HFF-Myc (cell line): ENCODE measurements at regions not wholly inside any gene's neighbourhood (a gene's known extent, or its start where the extent isn't known, plus 50 kb on each side); places are given as distances from the start of the nearest gene placed in this dataset.

Source experiments
- DNase-seq: peaks from one replicate; pipeline ENCODE4 v3.0.0-alpha.2; 2011; ENCODE audit warnings: low read depth; ENCODE audit errors: extremely low read depth
- H3K4me3 ChIP-seq: replicated peaks from 2 replicates; pipeline ENCODE4 v1.5.1; 2011; ENCODE audit warnings: low read depth, mild to moderate bottlenecking, control low read depth, low read length
- TF ChIP-seq, protein P1 (sequence below): IDR thresholded peaks from 2 replicates; pipeline ENCODE4 v1.5.1; 2012; ENCODE audit warnings: mild to moderate bottlenecking, low read depth, low read length, control low read depth; ENCODE audit errors: missing control alignments

DNA sequence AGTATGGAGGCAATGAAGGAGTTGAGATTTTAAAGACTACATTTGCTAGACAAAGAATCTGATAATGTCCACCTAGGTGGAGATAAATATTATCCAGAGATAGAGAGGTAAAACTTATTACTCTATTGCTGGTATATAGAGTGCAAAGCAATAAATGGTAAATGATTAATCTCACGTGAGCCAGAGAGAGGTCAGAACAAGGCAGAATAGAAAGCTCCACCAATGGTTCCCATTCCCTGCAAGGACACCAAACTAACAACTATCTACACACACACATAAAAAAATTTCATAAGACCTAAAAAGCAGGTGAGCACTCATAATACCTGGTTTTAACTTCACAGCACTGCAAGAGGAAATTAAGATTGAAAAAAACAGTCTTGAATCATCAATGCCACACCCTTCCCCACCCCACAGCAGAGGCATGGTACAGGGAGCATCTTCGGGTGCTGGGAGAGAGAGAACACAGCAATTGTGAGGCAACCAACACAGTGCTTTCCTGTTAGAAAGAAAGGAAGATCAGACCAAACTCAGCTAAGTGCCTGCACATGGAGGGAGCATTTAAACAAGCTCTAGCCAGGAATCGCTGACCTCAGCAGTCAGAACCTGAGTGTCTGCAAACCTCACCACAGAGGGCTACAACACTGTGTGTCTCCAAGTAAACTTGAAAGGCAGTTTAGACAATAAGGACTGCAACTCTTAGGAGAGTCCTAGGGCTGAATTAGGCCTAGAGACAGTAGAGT lies 1432.6 kb upstream of the TMEFF2 start:
- TF ChIP-seq, protein P1, sequence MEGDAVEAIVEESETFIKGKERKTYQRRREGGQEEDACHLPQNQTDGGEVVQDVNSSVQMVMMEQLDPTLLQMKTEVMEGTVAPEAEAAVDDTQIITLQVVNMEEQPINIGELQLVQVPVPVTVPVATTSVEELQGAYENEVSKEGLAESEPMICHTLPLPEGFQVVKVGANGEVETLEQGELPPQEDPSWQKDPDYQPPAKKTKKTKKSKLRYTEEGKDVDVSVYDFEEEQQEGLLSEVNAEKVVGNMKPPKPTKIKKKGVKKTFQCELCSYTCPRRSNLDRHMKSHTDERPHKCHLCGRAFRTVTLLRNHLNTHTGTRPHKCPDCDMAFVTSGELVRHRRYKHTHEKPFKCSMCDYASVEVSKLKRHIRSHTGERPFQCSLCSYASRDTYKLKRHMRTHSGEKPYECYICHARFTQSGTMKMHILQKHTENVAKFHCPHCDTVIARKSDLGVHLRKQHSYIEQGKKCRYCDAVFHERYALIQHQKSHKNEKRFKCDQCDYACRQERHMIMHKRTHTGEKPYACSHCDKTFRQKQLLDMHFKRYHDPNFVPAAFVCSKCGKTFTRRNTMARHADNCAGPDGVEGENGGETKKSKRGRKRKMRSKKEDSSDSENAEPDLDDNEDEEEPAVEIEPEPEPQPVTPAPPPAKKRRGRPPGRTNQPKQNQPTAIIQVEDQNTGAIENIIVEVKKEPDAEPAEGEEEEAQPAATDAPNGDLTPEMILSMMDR = no peak
- H3K4me3 ChIP-seq = no peak overlapping the region
- no peak for DNase-seq

DNA sequence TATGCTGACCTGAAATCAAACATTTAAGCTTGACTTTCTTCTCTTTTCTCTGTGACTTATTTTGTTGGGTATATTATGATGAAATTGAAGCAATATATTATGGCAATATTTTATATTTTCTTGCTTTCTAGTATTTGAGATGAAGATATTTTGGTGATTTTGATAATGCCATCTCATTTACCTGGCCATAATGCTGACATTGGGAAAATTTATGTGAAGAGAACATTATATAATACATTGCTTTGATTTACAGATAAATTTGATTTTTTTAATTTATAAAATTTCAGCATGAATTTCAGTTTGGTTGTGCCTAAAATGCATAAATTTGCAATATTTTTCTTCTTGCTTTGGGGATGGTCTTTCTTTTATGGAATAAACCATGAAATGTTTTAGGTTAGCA lies 1413.7 kb upstream of the TMEFF2 start:
- H3K4me3 ChIP-seq = no peak overlapping the region
- TF ChIP-seq, protein P1 = no peak
- DNase-seq = no peak

DNA sequence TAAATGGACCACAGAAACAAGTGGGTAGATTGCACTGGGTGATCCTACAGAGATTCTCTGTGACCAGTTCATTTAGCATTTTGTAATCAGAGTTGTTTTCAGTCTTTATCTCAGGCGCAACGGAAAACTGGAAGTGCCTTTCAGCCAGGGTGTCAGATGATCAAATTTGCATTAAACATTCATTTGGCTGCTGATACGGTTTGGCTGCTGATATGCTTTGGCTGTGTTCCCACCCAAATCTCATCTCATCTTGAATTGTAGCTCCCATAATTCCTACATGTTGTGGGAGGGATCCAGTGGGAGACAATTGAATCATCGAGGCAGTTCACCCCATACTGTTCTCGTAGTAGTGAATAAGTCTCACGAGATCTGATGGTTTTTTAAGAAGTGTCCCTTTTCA lies 1396.1 kb upstream of the TMEFF2 start:
- TF ChIP-seq, protein P1 = no peak
- DNase-seq = no peak
- H3K4me3 ChIP-seq = no peak overlapping the region

DNA sequence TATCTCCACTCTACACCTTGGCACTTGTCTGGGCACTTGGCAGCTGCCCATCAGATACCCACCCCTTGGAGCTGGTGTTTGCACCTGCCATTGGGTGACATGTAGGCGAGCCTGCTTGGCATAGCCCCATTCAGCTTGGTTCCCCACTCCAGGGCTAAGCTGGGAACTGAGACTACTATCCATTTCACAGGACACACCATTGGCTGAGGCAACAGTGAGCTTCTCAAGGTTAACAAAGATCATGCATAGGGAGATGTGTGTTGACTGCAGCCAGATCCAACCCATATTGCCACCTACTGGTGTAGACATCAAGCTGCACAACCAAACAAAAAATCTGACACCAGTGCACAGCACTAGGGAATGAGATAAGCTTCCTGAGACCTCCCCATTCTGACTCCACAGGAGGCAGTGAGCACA lies 1389.8 kb upstream of the TMEFF2 start:
- H3K4me3 ChIP-seq = no peak overlapping the region
- TF ChIP-seq, protein P1 = peak; percentile 8
- no peak for DNase-seq

DNA sequence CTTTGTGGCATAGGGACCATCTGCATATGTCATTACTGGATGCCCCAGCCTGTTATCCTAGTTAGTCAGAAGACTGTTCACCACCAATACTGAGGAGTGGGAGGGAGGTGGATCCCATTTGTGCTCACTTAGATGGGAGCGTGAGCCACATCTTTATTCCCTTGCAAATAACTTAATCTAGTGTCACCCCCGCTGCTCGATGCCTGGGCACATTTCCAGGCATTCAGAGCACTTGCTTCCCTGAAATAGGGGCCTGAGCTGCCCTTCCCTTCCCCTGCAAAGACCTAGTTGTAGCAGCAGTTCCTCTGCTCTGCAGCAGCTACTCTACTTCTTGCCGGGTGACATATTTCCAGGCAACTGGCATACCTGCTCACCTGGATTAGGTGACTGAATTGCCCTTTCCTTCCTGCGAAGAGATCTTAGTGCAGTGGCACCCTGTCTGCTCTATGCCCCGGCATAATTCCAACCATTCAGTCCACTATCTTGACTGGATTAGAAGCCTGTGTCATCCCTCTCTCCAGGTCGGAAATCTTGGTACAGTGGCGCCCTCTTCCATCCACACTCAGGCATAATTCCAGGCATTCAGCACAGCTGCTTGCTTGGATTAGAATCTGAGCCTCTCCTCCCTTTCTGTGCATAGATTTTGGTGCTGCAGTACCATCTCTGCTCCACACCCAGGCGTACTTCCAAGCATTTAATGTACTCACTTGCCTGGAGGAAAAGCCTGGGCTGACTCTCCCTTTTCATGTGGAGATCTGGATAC lies 1389.1 kb upstream of the TMEFF2 start:
- no peak overlapping the region for H3K4me3 ChIP-seq
- TF ChIP-seq, protein P1 = no peak
- DNase-seq = no peak

DNA sequence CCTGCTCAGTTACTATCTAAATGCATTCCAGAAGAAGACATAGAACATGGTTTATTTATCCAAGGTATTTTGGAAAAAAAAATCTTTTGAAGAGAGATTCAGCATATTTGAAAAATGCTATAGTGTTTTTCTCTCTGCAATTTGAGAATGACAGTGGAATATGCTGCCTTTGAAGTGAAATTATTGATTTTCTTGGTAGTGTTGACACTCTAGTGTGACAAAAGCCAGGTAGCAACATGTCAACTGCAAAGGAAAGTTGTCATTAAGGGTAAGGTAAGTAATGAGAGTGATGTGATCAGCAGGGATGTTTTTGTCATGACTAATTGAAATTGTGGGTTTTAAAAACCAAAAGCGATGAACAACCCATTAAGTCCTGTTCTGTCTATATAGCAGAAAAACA lies 1387.1 kb upstream of the TMEFF2 start:
- no peak overlapping the region for H3K4me3 ChIP-seq
- TF ChIP-seq, protein P1 = no peak
- no peak for DNase-seq
